Small intestine (tissue), 7 donors: ENCODE measurements at regions not wholly inside any gene's neighbourhood (a gene's known extent, or its start where the extent isn't known, plus 50 kb on each side); places are given as distances from the start of the nearest gene placed in this dataset.

Source experiments
- DNase-seq, 2 donors: peaks; one replicate each; pipeline versions ENCODE4 v3.0.0 to v3.0.0-alpha.2; 2013
- FAIRE-seq: peaks from 2 replicates; lab custom pipeline; 2012; peaks lifted over from hg19 to GRCh38; lab: Jason Lieb, UNC
- H3K27ac ChIP-seq, 3 donors: one replicate each; pipeline ENCODE4 v1.5.1; 2013; ENCODE audit warnings: low read length in 2 of 3, mild to moderate bottlenecking in 2 of 3, control low read depth in 1 of 3, inconsistent platforms in 1 of 3, low read depth in 1 of 3, moderate library complexity in 1 of 3
- H3K27me3 ChIP-seq, 3 donors: one replicate each; pipeline ENCODE4 v1.6.1; 2013; ENCODE audit warnings: low read length in 3 of 3, inconsistent platforms in 1 of 3; ENCODE audit not compliant: control insufficient read depth in 3 of 3, insufficient read depth in 3 of 3
- H3K36me3 ChIP-seq, 3 donors: one replicate each; pipeline ENCODE4 v1.6.1; 2013; ENCODE audit warnings: low read length in 3 of 3, inconsistent platforms in 1 of 3, low read depth in 1 of 3, mild to moderate bottlenecking in 1 of 3, moderate library complexity in 1 of 3; ENCODE audit not compliant: control insufficient read depth in 3 of 3, insufficient read depth in 2 of 3
- H3K4me1 ChIP-seq, 3 donors: one replicate each; pipeline ENCODE4 v1.6.1; 2013; ENCODE audit warnings: low read length in 2 of 3, inconsistent platforms in 1 of 3, low read depth in 1 of 3, mild to moderate bottlenecking in 1 of 3, moderate library complexity in 1 of 3; ENCODE audit not compliant: control insufficient read depth in 3 of 3, insufficient read depth in 2 of 3
- H3K4me3 ChIP-seq, 3 donors: one replicate each; pipeline ENCODE4 v1.5.1; 2013; ENCODE audit warnings: low read length in 3 of 3, control low read depth in 1 of 3, inconsistent platforms in 1 of 3, low read depth in 1 of 3, mild to moderate bottlenecking in 1 of 3, moderate library complexity in 1 of 3
- H3K9me3 ChIP-seq, 2 donors: one replicate each; pipeline ENCODE4 v1.6.1; 2013; ENCODE audit warnings: low read depth in 1 of 2, low read length in 1 of 2; ENCODE audit not compliant: control insufficient read depth in 2 of 2, insufficient read depth in 1 of 2
- WGBS, 3 donors: extraction: QIAGEN DNeasy Blood & Tissue Kit; methylation state at CpG; one replicate each; pipeline ENCODE4 v1.1.7; 2013; 5-methylcytosine and 5-hydroxymethylcytosine counted together
- donor health status: healthy with polysubstance abuse.
- donor health status: control.
- donor health status: control.
- donor health status: Bipolar disorder and iron deficiency.
- donor health status: healthy.

DNA sequence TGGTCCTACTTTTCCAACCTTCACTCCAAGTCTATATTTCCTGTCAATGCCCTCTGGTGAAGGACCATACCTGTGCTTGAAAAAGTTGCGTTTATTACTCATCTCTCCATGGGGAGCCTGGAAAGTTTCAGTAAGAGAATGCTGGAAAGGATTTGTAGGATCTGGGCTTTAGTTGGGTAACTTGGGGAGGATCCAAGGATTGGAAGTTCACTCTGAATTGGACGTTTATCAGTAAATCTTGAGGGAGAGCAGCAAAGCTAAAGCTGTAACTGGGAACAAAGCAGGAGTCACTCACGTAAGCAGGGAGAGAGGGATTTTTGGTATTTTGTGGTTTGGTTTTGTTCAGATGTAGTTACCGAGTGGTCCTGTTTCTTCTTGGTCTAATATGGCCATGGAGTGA lies 51.4 kb upstream of the NPVF start:
- no peak for FAIRE-seq
- H3K27me3 ChIP-seq = no peaks in the 10 kb centered on the region
- WGBS, 3 donors = 74 to 88% (median 81%) methylated on average over 4 of the region's 4 CpGs

DNA sequence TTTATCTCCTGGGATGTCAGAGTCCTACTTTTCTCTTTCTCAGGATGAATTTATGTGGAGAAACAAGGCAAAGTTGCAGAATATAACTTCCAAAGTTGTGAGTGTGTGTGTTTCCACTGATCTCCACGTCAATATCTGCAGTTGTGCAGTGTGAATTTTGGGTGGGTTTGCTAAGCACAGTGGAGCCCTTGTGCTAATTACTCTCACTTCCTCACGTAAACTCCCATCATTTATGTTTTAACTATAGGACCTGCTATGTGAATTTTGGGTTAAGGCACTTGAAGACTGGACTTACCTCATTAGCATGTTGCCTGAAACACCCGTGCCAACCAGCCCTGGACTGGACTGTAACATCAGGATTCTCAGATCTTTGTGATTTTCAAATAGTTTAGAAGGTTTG lies 51.9 kb upstream of the NPVF start:
- peaks cover 2 to 6% (median 4%) of the 10 kb centered on the region in 3 donors for H3K4me1 ChIP-seq
- no peak overlapping the region for H3K4me3 ChIP-seq
- WGBS, 3 donors = 80 to 85% (median 82%) methylated on average over 3 of the region's 3 CpGs
- H3K27me3 ChIP-seq = no peaks in the 10 kb centered on the region
- no peak overlapping the region for H3K27ac ChIP-seq
- no peaks in the 10 kb centered on the region for H3K36me3 ChIP-seq
- no peak for FAIRE-seq
- no peaks in the 10 kb centered on the region for H3K9me3 ChIP-seq
- DNase-seq = no peak

More for the DNA sequence above, 51.4 kb upstream of the NPVF start:
- no peak for DNase-seq
- H3K4me3 ChIP-seq = no peak overlapping the region
- peaks cover 2 to 6% (median 4%) of the 10 kb centered on the region in 3 donors for H3K4me1 ChIP-seq
- H3K36me3 ChIP-seq = no peaks in the 10 kb centered on the region
- no peaks in the 10 kb centered on the region for H3K9me3 ChIP-seq
- H3K27ac ChIP-seq = no peak overlapping the region

DNA sequence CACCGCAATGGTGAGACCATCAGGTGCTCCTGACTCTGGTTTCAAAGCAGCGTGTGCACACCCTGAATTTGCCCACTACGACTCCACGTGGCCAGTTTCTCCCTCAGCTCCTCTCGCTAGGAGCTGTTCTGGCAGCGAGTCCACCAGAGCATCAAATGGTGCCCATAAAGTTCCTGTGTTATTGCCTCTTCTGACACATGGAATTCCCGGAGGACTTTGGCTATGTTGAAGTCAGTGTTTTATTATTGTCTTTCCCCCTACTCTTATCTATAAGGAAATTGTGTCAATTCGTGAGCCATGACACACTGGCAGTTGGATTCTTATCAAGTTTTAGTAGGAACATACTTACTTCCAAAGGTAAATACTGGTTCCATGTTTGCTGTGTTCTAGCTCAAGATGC lies 53.9 kb upstream of the NPVF start:
- peak; percentile 81 to 83 for DNase-seq
- Histone ChIP-seq H3K27ac (no peak overlapping the region), H3K27me3 (no peaks in the 10 kb centered on the region), H3K4me3 (no peak overlapping the region), H3K9me3 (no peaks in the 10 kb centered on the region), H3K4me1 (peaks cover 2 to 6% (median 4%) of the 10 kb centered on the region in 3 donors), H3K36me3 (no peaks in the 10 kb centered on the region)
- 15 to 63% (median 38%) methylated on average over 8 of the region's 8 CpGs for WGBS, 3 donors
- no peak for FAIRE-seq

DNA sequence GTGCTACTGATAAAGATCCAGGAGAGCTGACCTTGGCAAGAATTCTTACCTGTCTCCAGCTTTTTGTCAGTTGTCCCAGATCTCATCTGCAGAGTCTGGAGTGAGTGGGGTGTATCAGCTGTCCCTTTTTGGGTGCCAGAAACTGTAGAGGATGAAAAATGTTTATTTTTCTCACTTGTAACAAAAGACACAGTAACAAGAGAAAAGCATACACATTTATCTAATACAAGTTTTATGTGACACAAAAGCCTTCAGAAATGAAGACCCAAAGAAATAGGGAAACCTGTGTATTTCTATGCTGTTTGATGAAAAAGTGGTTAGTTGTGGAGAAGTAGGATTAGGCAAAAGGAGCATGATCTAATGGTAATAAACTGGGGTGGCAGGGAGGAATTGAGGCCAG lies 58.5 kb upstream of the NPVF start:
- Histone ChIP-seq H3K4me3 (no peak overlapping the region), H3K27me3 (no peaks in the 10 kb centered on the region), H3K4me1 (peaks cover 2 to 4% (median 3%) of the 10 kb centered on the region in 3 donors), H3K36me3 (no peaks in the 10 kb centered on the region), H3K9me3 (no peaks in the 10 kb centered on the region), H3K27ac (no peak overlapping the region)
- FAIRE-seq (no peak), DNase-seq (no peak)

DNA sequence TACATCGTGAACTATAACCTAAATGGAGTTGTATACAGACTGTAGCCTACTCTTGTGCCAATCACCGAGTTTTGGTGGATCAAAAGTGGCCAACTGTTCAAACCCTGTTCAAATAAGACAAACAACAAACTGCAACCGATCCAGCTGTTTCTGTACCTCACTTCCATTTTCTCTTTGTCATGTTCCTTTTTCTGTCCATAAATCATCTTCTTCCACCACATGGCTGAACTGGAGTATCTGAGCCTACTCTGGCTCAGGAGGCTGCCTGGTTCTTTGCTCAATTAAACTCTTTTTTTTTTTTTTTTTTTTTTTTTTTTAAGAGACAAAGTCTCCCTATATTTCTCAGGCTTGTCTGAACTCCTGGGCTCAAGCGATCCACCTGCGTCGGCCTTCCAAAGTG lies 59.0 kb upstream of the NPVF start:
- no peaks in the 10 kb centered on the region for H3K36me3 ChIP-seq
- no peaks in the 10 kb centered on the region for H3K4me1 ChIP-seq
- WGBS, 3 donors = 88 to 92% (median 89%) methylated on average over 6 of the region's 6 CpGs
- no peak overlapping the region for H3K27ac ChIP-seq
- FAIRE-seq (no peak), DNase-seq (no peak)
- no peaks in the 10 kb centered on the region for H3K27me3 ChIP-seq
- no peaks in the 10 kb centered on the region for H3K9me3 ChIP-seq
- H3K4me3 ChIP-seq = no peak overlapping the region

GRCh38 chr7:25288556-25289307 lies 60.4 kb upstream of the NPVF start:
- H3K4me3 ChIP-seq = no peak overlapping the region
- H3K4me1 ChIP-seq = no peaks in the 10 kb centered on the region
- FAIRE-seq = no peak
- no peak for DNase-seq
- no peaks in the 10 kb centered on the region for H3K27me3 ChIP-seq
- H3K27ac ChIP-seq = no peak overlapping the region
- no peaks in the 10 kb centered on the region for H3K36me3 ChIP-seq
- WGBS, 3 donors = 78 to 86% (median 85%) methylated on average over 6 of the region's 6 CpGs
- H3K9me3 ChIP-seq = no peaks in the 10 kb centered on the region

- 3 to 43% (median 21%) methylated on average over 1 of the region's 1 CpG for WGBS, 3 donors
Observed at GRCh38 chr7:25289518-25289917, 61.2 kb upstream of the NPVF start.

DNA sequence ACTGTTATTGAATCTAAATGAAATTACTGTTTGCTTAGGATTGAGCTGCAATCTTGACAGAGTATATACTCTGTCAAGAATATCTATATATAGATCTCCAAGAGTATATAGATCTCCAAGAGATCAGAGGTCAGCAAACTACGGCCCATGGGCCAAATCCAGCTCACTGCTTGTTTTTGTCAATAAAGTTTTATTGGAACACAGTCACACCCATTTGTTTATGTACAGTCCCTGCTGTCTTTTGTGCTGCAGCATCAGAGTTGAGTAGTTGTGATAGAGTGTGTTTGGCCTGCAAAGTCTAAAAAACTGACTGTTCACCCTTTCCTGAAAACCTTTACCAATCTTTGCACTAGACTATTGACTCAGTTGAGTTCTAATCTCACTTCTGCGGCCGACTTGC lies 66.3 kb upstream of the NPVF start:
- Histone ChIP-seq H3K4me3 (no peak overlapping the region), H3K27ac (no peak overlapping the region), H3K36me3 (no peaks in the 10 kb centered on the region), H3K4me1 (no peaks in the 10 kb centered on the region), H3K27me3 (no peaks in the 10 kb centered on the region), H3K9me3 (no peaks in the 10 kb centered on the region)
- FAIRE-seq = no peak
- no peak for DNase-seq
- 42 to 73% (median 61%) methylated on average over 3 of the region's 3 CpGs for WGBS, 3 donors

More at GRCh38 chr7:25289518-25289917, 61.2 kb upstream of the NPVF start:
- FAIRE-seq (no peak), DNase-seq (no peak)
- Histone ChIP-seq H3K36me3 (no peaks in the 10 kb centered on the region), H3K4me1 (no peaks in the 10 kb centered on the region), H3K9me3 (no peaks in the 10 kb centered on the region), H3K4me3 (no peak overlapping the region), H3K27me3 (no peaks in the 10 kb centered on the region), H3K27ac (no peak overlapping the region)

- FAIRE-seq (no peak), DNase-seq (no peak)
- Histone ChIP-seq H3K4me3 (no peak overlapping the region), H3K4me1 (no peaks in the 10 kb centered on the region), H3K36me3 (no peaks in the 10 kb centered on the region), H3K27me3 (no peaks in the 10 kb centered on the region), H3K9me3 (no peaks in the 10 kb centered on the region), H3K27ac (no peak overlapping the region)
- 72% methylated on average over 4 of the region's 4 CpGs for WGBS, 3 donors
Observed at GRCh38 chr7:25295387-25295786, 67.1 kb upstream of the NPVF start.
